ENCODE measurements at regions not wholly inside any gene's neighbourhood (a gene's known extent, or its start where the extent isn't known, plus 50 kb on each side); places are given as distances from the start of the nearest gene placed in this dataset.
"Not testable (repeated sequence)": the region's sequence is repeated elsewhere in the genome, so short reads cannot be mapped to it uniquely, and the experiment has no call there.

- no peaks in the 10 kb centered on the region for H3K27me3 ChIP-seq (ENCODE audit: control insufficient read depth, insufficient read depth)
- H3K27ac ChIP-seq (ENCODE audit: low read length), result no peak overlapping the region
- intact Hi-C loops (cut with DNase I), result no loop called here
- no peaks in the 10 kb centered on the region for H3K4me1 ChIP-seq (ENCODE audit: control insufficient read depth, insufficient read depth, low read length)
- DNase-seq (no peak), ATAC-seq (no peak)
- 74% methylated on average over 2 of the region's 2 CpGs for WGBS
- no peaks in the 10 kb centered on the region for H3K9me3 ChIP-seq (ENCODE audit: control insufficient read depth, low read length)
- H3K4me3 ChIP-seq (ENCODE audit: low read length), result no peak overlapping the region
These were observed 409.2 kb upstream of the SPHKAP start for GRCh38 chr2:228590681-228591080.

DNA sequence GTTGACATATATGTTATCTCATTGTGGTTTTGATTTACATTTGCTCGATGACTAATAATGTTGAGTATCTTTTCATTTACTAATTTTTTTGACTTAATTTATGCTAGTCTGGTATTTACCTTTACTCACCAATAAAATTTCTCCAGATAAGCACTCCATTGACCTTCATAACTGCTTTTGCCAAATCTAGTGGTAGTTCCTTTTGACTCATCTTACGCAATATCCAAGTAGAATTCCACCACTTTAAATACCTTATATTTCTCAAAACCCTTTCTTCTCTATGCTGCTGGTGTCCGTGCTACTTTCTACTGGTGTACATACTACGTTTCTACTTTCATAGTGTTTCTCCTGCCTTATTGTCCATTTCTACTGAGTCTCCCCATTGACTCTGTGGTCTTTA, 407.6 kb upstream of the SPHKAP start:
- no peak for DNase-seq
- Histone ChIP-seq H3K9me3 (ENCODE audit: control insufficient read depth, low read length) (no peaks in the 10 kb centered on the region), H3K4me1 (ENCODE audit: control insufficient read depth, insufficient read depth, low read length) (no peaks in the 10 kb centered on the region), H3K27ac (ENCODE audit: low read length) (no peak overlapping the region), H3K27me3 (ENCODE audit: control insufficient read depth, insufficient read depth) (no peaks in the 10 kb centered on the region), H3K4me3 (ENCODE audit: low read length) (no peak overlapping the region)
- no peak for ATAC-seq
- 68% methylated on average over 4 of the region's 4 CpGs for WGBS
- intact Hi-C loops (cut with DNase I), result no loop called here

DNA sequence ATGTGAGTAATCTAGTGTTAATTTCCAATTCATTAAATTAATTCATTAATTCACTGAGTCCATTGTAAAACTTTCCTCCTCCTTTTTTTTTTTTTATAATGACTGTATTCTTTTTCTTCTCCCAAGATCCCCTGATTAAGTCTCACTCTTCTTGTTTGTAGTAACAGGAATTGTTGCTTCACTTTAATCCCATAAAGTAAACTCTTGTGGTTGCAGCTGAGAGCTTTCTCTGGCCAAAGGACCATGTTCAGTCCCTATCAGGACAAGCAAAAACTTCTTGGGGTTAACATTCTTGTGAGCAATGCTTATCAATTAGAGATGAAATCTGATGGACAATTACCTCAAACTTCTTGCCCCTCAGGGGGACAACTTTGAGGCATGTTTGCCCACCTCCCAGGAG, 400.2 kb upstream of the SPHKAP start:
- no peak for DNase-seq
- intact Hi-C loops (cut with DNase I), result no loop called here

GRCh38 chr2:228575897-228576296, 394.4 kb upstream of the SPHKAP start:
- no peaks in the 10 kb centered on the region for H3K4me1 ChIP-seq (ENCODE audit: control insufficient read depth, insufficient read depth, low read length)
- no peak overlapping the region for H3K4me3 ChIP-seq (ENCODE audit: low read length)
- 66% methylated on average over 1 of the region's 1 CpG for WGBS
- no peaks in the 10 kb centered on the region for H3K9me3 ChIP-seq (ENCODE audit: control insufficient read depth, low read length)
- no peak for DNase-seq
- intact Hi-C loops (cut with DNase I), result no loop called here
- no peak for ATAC-seq
- no peak overlapping the region for H3K27ac ChIP-seq (ENCODE audit: low read length)
- no peaks in the 10 kb centered on the region for H3K27me3 ChIP-seq (ENCODE audit: control insufficient read depth, insufficient read depth)

More for the DNA sequence above, 400.2 kb upstream of the SPHKAP start:
- no peaks in the 10 kb centered on the region for H3K9me3 ChIP-seq (ENCODE audit: control insufficient read depth, low read length)
- H3K4me1 ChIP-seq (ENCODE audit: control insufficient read depth, insufficient read depth, low read length), result no peaks in the 10 kb centered on the region
- H3K27me3 ChIP-seq (ENCODE audit: control insufficient read depth, insufficient read depth), result no peaks in the 10 kb centered on the region
- H3K4me3 ChIP-seq (ENCODE audit: low read length), result no peak overlapping the region
- no peak overlapping the region for H3K27ac ChIP-seq (ENCODE audit: low read length)
- no peak for ATAC-seq

DNA sequence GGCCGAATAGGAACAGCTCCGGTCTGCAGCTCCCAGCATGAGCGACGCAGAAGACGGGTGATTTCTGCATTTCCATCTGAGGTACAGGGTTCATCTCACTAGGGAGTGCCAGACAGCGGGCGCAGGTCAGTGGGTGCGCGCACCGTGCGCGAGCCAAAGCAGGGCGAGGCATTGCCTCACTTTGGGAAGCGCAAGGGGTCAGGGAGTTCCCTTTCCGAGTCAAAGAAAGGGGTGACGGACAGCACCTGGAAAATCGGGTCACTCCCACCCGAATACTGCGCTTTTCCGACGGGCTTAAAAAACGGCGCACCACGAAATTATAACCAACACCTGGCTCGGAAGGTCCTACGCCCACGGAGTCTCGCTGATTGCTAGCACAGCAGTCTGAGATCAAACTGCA, 386.8 kb upstream of the SPHKAP start:
- 93% methylated on average over 28 of the region's 28 CpGs for WGBS
- H3K9me3 ChIP-seq (ENCODE audit: control insufficient read depth, low read length); ATAC-seq; H3K4me3 ChIP-seq (ENCODE audit: low read length); H3K4me1 ChIP-seq (ENCODE audit: control insufficient read depth, insufficient read depth, low read length); DNase-seq; intact Hi-C loops (cut with DNase I); H3K27ac ChIP-seq (ENCODE audit: low read length); H3K27me3 ChIP-seq (ENCODE audit: control insufficient read depth, insufficient read depth): not testable (repeated sequence)

DNA sequence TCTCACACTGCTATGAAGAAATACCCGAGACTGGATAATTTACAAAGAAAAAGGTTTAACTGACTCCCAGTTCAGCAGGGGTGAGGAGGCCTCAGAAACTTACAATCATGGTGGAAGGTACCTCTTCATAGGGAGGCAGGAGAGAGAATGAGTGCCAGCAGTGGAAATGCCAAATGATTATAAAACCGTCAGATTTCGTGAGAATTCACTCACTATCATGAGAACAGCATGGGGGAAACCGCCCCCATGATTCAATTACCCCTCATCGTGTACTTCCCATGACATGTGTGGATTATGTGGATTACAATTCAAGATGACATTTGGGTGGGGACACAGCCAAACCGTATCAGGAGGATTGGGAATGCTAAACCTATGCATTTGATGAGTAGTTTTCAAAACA, 380.3 kb upstream of the SPHKAP start:
- Histone ChIP-seq H3K4me3 (ENCODE audit: low read length) (no peak overlapping the region), H3K4me1 (ENCODE audit: control insufficient read depth, insufficient read depth, low read length) (no peaks in the 10 kb centered on the region), H3K27me3 (ENCODE audit: control insufficient read depth, insufficient read depth) (no peaks in the 10 kb centered on the region), H3K27ac (ENCODE audit: low read length) (no peak overlapping the region), H3K9me3 (ENCODE audit: control insufficient read depth, low read length) (no peaks in the 10 kb centered on the region)
- ATAC-seq (no peak), DNase-seq (no peak)
- intact Hi-C loops (cut with DNase I), result no loop called here
- WGBS, result 68% methylated on average over 6 of the region's 6 CpGs

GRCh38 chr2:228559774-228560415, 378.4 kb upstream of the SPHKAP start:
- Histone ChIP-seq H3K27me3 (ENCODE audit: control insufficient read depth, insufficient read depth) (no peaks in the 10 kb centered on the region), H3K4me1 (ENCODE audit: control insufficient read depth, insufficient read depth, low read length) (no peaks in the 10 kb centered on the region), H3K27ac (ENCODE audit: low read length) (no peak overlapping the region), H3K4me3 (ENCODE audit: low read length) (no peak overlapping the region), H3K9me3 (ENCODE audit: control insufficient read depth, low read length) (no peaks in the 10 kb centered on the region)
- intact Hi-C loops (cut with DNase I), result no loop called here
- no peak for DNase-seq
- no peak for ATAC-seq
- 90% methylated on average over 3 of the region's 3 CpGs for WGBS

- intact Hi-C loops (cut with DNase I), result no loop called here
- no peaks in the 10 kb centered on the region for H3K4me1 ChIP-seq (ENCODE audit: control insufficient read depth, insufficient read depth, low read length)
- WGBS, result 55% methylated on average over 1 of the region's 1 CpG
- ATAC-seq (no peak), DNase-seq (no peak)
- no peak overlapping the region for H3K27ac ChIP-seq (ENCODE audit: low read length)
- no peaks in the 10 kb centered on the region for H3K9me3 ChIP-seq (ENCODE audit: control insufficient read depth, low read length)
- no peaks in the 10 kb centered on the region for H3K27me3 ChIP-seq (ENCODE audit: control insufficient read depth, insufficient read depth)
- H3K4me3 ChIP-seq (ENCODE audit: low read length), result no peak overlapping the region
These were observed 375.2 kb upstream of the SPHKAP start for GRCh38 chr2:228556717-228557116.

DNA sequence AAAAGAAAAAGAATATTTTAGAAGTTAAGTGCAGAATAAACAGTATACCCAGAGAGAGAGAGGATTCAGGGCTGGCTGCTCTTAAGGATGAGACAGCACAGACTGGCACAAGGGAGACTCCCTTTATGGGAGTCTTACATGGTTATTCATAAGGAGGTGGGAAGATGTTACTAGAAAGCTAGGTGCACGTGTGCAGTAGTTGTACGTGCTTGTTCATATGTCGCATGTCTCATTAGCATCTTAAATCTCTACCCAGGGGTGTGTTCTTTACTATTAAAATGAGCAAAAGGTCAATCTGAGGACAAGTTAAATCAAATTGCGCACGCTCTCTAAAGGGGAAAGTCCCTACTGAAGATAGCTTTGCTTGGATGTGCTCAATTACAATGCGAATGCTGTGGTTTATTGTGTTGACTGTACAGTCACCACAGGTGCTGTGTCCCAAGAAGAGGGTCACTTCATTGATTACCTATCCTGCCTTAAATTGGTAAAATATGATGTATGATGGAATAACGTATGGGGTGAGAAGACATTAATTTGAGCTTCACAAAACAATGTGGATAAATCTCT, 368.0 kb upstream of the SPHKAP start:
- WGBS, result 83% methylated on average over 7 of the region's 7 CpGs
- Histone ChIP-seq H3K27ac (ENCODE audit: low read length) (no peak overlapping the region), H3K9me3 (ENCODE audit: control insufficient read depth, low read length) (peaks cover 2% of the 10 kb centered on the region), H3K4me3 (ENCODE audit: low read length) (no peak overlapping the region), H3K4me1 (ENCODE audit: control insufficient read depth, insufficient read depth, low read length) (peaks cover 2% of the 10 kb centered on the region), H3K27me3 (ENCODE audit: control insufficient read depth, insufficient read depth) (no peaks in the 10 kb centered on the region)
- ATAC-seq (no peak), DNase-seq (no peak)
- intact Hi-C loops (cut with DNase I), result no loop called here

DNA sequence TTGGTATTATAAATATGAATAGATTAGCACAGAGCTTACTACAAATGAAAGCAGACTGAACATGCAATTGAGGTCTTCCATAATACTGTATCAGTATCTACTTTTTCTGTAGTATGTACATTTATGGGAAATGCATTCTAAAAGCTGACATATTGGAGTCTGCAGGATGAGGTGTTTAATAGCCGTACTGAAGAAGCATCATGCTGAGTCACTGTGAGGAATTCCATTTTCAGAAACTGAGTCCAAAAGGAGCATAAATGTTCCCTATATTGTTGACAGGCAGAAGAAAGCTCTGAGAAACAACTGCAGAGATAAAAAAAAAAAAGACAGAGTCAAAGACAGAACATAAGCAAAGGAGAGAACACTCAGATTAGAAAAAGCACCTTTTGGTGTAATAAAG, 366.7 kb upstream of the SPHKAP start:
- Histone ChIP-seq H3K27ac (ENCODE audit: low read length) (no peak overlapping the region), H3K4me1 (ENCODE audit: control insufficient read depth, insufficient read depth, low read length) (peaks cover 2% of the 10 kb centered on the region), H3K9me3 (ENCODE audit: control insufficient read depth, low read length) (peaks cover 2% of the 10 kb centered on the region), H3K27me3 (ENCODE audit: control insufficient read depth, insufficient read depth) (no peaks in the 10 kb centered on the region), H3K4me3 (ENCODE audit: low read length) (no peak overlapping the region)
- WGBS, result 64% methylated on average over 1 of the region's 1 CpG
- DNase-seq (no peak), ATAC-seq (no peak)
- intact Hi-C loops (cut with DNase I), result no loop called here

DNA sequence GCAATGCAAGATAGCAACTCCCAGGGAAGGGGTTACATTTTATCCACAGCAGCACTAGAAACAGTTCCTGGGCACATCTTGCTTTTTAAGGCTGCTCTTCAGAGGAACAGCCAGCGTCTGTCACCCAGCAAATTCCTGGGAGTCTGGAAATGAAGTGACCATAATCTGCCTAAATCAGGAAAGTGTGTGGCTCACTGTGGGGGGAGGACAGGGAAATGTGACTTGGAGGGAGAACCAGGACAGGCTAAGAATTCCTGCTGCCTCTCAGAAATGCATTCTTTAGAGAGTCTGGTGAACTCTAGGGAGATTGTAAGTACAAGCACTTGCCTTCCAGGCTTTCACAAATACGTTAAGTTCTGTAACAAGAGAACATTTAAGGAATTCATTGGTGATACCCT, 364.3 kb upstream of the SPHKAP start:
- ATAC-seq, result no peak
- Histone ChIP-seq H3K9me3 (ENCODE audit: control insufficient read depth, low read length) (peaks cover 2% of the 10 kb centered on the region), H3K4me3 (ENCODE audit: low read length) (no peak overlapping the region), H3K27ac (ENCODE audit: low read length) (no peak overlapping the region), H3K4me1 (ENCODE audit: control insufficient read depth, insufficient read depth, low read length) (peaks cover 2% of the 10 kb centered on the region), H3K27me3 (ENCODE audit: control insufficient read depth, insufficient read depth) (no peaks in the 10 kb centered on the region)
- WGBS, result 31% methylated on average over 2 of the region's 2 CpGs
- intact Hi-C loops (cut with DNase I), result no loop called here
- DNase-seq, result no peak

All from right cardiac atrium (tissue), 5 donors.